Keratinocyte (primary cell): ENCODE measurements at regions not wholly inside any gene's neighbourhood (a gene's known extent, or its start where the extent isn't known, plus 50 kb on each side); places are given as distances from the start of the nearest gene placed in this dataset.
A peak's percentile ranks its signal among the peaks of the same experiment; 100 is the strongest.

ENCODE experiments used
- EZH2 ChIP-seq: IDR thresholded peaks from one replicate; pipeline ENCODE4 v1.6.1; 2012; ENCODE audit warnings: inconsistent platforms, mild to moderate bottlenecking, low read length, moderate library complexity
- TF ChIP-seq, protein P1 (sequence below), 3 experiments: IDR thresholded peaks in 1 of 3; conservative IDR thresholded peaks in 1 of 3; optimal IDR thresholded peaks in 1 of 3; 2 replicates in 2 of 3; 3 replicates in 1 of 3; pipeline versions ENCODE3 to v1.5.1; 2011; ENCODE audit warnings: low read length in 3 of 3, mild to moderate bottlenecking in 3 of 3, moderate library complexity in 2 of 3, control low read depth in 1 of 3, inconsistent platforms in 1 of 3; ENCODE audit not compliant: insufficient read depth in 2 of 3; ENCODE audit errors: extremely low read depth in 1 of 3

DNA sequence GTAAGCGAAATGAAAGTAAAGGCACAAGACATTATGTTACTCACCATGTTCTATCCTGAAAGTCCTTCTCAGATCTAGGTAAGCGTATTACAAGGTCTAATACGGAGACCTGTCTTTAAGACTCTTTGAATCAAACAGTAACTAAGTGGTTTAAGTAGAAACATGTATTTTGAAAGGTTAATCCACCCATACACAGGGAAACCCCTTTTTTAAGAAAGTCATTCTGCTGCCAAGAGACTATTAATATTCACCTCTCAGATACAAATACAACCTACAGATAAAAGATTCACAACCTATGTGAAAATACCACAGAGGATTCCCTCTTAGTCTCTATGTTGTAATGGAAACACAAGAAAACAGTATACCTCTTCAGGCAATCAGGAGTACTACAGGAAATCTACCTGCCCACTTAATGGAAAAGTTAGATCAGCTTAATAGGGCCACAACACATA lies 63.2 kb upstream of the TNIP3 start:
- TF ChIP-seq, protein P1, sequence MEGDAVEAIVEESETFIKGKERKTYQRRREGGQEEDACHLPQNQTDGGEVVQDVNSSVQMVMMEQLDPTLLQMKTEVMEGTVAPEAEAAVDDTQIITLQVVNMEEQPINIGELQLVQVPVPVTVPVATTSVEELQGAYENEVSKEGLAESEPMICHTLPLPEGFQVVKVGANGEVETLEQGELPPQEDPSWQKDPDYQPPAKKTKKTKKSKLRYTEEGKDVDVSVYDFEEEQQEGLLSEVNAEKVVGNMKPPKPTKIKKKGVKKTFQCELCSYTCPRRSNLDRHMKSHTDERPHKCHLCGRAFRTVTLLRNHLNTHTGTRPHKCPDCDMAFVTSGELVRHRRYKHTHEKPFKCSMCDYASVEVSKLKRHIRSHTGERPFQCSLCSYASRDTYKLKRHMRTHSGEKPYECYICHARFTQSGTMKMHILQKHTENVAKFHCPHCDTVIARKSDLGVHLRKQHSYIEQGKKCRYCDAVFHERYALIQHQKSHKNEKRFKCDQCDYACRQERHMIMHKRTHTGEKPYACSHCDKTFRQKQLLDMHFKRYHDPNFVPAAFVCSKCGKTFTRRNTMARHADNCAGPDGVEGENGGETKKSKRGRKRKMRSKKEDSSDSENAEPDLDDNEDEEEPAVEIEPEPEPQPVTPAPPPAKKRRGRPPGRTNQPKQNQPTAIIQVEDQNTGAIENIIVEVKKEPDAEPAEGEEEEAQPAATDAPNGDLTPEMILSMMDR (optimal IDR thresholded peaks at IDR 0.05 in 1 of 3, IDR thresholded peaks at IDR 0.05 in 1 of 3, conservative IDR thresholded peaks at IDR 0.05 in 1 of 3; ENCODE audit: extremely low read depth in 1 of 3, insufficient read depth in 2 of 3, low read length in 3 of 3): peak in 1 of 3 experiments; percentile 12
- no peak for TF ChIP-seq EZH2
